ENCODE measurements at regions not wholly inside any gene's neighbourhood (a gene's known extent, or its start where the extent isn't known, plus 50 kb on each side); places are given as distances from the start of the nearest gene placed in this dataset.

GRCh38 chrX:51437521-51437920 is 58.9 kb downstream of the NUDT11 start:
- FAIRE-seq: no peak

GRCh38 chrX:51435101-51435500 is 61.3 kb downstream of the NUDT11 start:
- FAIRE-seq: no peak

- FAIRE-seq: no peak
Observed at GRCh38 chrX:51421972-51422597, 74.3 kb downstream of the NUDT11 start.

GRCh38 chrX:51420610-51421009 is 75.8 kb downstream of the NUDT11 start:
- FAIRE-seq: peak; percentile 63

- FAIRE-seq: no peak
Observed at GRCh38 chrX:51408462-51408861, 75.8 kb downstream of the NUDT10 start.

- no peak for FAIRE-seq
Observed at GRCh38 chrX:51407520-51408409, 75.1 kb downstream of the NUDT10 start.

- FAIRE-seq: no peak
Observed at GRCh38 chrX:51406688-51407519, 74.3 kb downstream of the NUDT10 start.

GRCh38 chrX:51404445-51404844 is 71.8 kb downstream of the NUDT10 start:
- FAIRE-seq: no peak

GRCh38 chrX:51395810-51396728 is 63.4 kb downstream of the NUDT10 start:
- FAIRE-seq: no peak

- FAIRE-seq: no peak
Observed at GRCh38 chrX:51395480-51395809, 62.8 kb downstream of the NUDT10 start.
